ENCODE measurements at regions not wholly inside any gene's neighbourhood (a gene's known extent, or its start where the extent isn't known, plus 50 kb on each side); places are given as distances from the start of the nearest gene placed in this dataset.

DNA sequence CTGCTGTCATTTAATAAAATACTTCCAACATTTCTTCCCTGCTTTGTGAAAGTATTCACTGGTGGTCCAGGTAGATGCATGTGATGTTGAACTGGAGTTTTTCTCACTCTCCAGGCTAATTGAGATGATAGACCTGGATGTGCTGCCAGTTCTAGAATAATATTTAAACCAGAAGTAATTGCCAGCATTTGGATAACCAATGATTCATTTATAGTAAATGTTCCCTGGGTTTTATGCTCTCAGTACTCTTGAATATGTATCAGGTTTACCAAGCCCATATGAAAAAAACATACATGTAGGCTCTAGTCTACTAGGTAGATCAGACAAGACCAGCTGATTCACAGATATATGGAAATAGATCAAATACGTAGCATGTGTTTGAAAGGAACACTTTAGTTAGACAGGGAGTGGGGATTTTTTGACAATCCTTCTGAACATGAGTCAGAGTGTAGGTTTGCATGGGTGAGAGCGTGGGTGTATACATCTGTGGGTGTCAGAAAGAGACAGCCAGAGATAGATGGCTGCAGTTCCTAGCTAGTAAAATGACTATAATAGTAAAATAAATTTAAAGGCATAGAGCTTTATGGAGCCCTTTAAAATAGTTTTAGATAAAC, 115.1 kb downstream of the NAB1 start:
- Histone ChIP-seq H3K36me3 (replicated peaks in 1 of 2; ENCODE audit: control extremely low read depth in 1 of 2, control insufficient read depth in 1 of 2, extremely low read depth in 1 of 2, insufficient read depth in 2 of 2, low read length in 1 of 2) (no peaks in the 10 kb centered on the region), H3K4me2 (replicated peaks; ENCODE audit: low read depth, low read length, poor library complexity, severe bottlenecking) (no peak overlapping the region), H4K20me1 (ENCODE audit: control insufficient read depth, insufficient read depth, low read length, poor library complexity, severe bottlenecking) (no peaks in the 10 kb centered on the region), H2AFZ (ENCODE audit: insufficient read depth, low read depth, low read length, poor library complexity, severe bottlenecking) (no peak overlapping the region), H3K27me3 (replicated peaks in 1 of 4; ENCODE audit: control extremely low read depth in 1 of 4, control insufficient read depth in 3 of 4, insufficient read depth in 4 of 4, low read length in 3 of 4) (no peaks in the 10 kb centered on the region), H3K4me1 (ENCODE audit: control insufficient read depth in 2 of 2, insufficient read depth in 2 of 2, low read length in 2 of 2) (no peaks in the 10 kb centered on the region), H3K9ac (ENCODE audit: low read length) (no peak overlapping the region), H3K9me3 (ENCODE audit: control extremely low read depth in 1 of 3, control insufficient read depth in 2 of 3, insufficient read depth in 1 of 3, low read length in 2 of 3) (no peaks in the 10 kb centered on the region), H3K27ac (ENCODE audit: low read length in 2 of 2) (no peak overlapping the region), H3K79me2 (ENCODE audit: control insufficient read depth, insufficient read depth, low read length) (no peaks in the 10 kb centered on the region), H3K4me3 (ENCODE audit: control extremely low read depth in 1 of 5, extremely low read depth in 1 of 5, insufficient read depth in 1 of 5, low read depth in 2 of 5, low read length in 4 of 5) (no peak overlapping the region)
- H3K4me3 Mint-ChIP-seq, result no peak overlapping the region
- TF ChIP-seq EZH2 (IDR thresholded peaks at IDR 0.05; ENCODE audit: borderline replicate concordance, insufficient read depth, low read depth, low read length, poor library complexity, severe bottlenecking) (no peak), CTCF (IDR thresholded peaks at IDR 0.05) (no peak)
- ChIA-PET CTCF (no interaction called here), POLR2A (no interaction called here)
- no peak overlapping the region for H3K27ac Mint-ChIP-seq
- peaks cover 11% of the 10 kb centered on the region for H3K27me3 Mint-ChIP-seq
- no peaks in the 10 kb centered on the region for H3K9me3 Mint-ChIP-seq (ENCODE audit: insufficient read depth)
- 71% methylated on average over 1 of the region's 2 CpGs for whole genome bisulfite sequencing (ENCODE audit: insufficient coverage)
- DNase-seq (no peak), ATAC-seq (ENCODE audit: low read depth) (no peak)
- intact Hi-C loops (cut with micrococcal nuclease), result no loop called here
- H3K4me1 Mint-ChIP-seq, result no peaks in the 10 kb centered on the region

GRCh38 chr2:190765386-190766173, 115.0 kb upstream of the GLS start:
- ATAC-seq (ENCODE audit: low read depth) (no peak), DNase-seq (no peak)
- no peak overlapping the region for H3K9ac ChIP-seq (ENCODE audit: low read length)
- TF ChIP-seq CTCF (IDR thresholded peaks at IDR 0.05), result no peak
- TF ChIP-seq EZH2 (IDR thresholded peaks at IDR 0.05; ENCODE audit: borderline replicate concordance, insufficient read depth, low read depth, low read length, poor library complexity, severe bottlenecking), result no peak
- H3K4me3 ChIP-seq (ENCODE audit: control extremely low read depth in 1 of 5, extremely low read depth in 1 of 5, insufficient read depth in 1 of 5, low read depth in 2 of 5, low read length in 4 of 5), result no peak overlapping the region
- no peak overlapping the region for H3K27ac ChIP-seq (ENCODE audit: low read length in 2 of 2)
- Mint-ChIP-seq H3K27ac (no peak overlapping the region), H3K27me3 (no peaks in the 10 kb centered on the region), H3K9me3 (ENCODE audit: insufficient read depth) (no peaks in the 10 kb centered on the region), H3K4me1 (no peaks in the 10 kb centered on the region), H3K4me3 (no peak overlapping the region)
- no peak overlapping the region for H2AFZ ChIP-seq (ENCODE audit: insufficient read depth, low read depth, low read length, poor library complexity, severe bottlenecking)
- intact Hi-C loops (cut with micrococcal nuclease), result no loop called here
- no peak overlapping the region for H3K4me2 ChIP-seq (replicated peaks; ENCODE audit: low read depth, low read length, poor library complexity, severe bottlenecking)
- no peaks in the 10 kb centered on the region for H3K27me3 ChIP-seq (replicated peaks in 1 of 4; ENCODE audit: control extremely low read depth in 1 of 4, control insufficient read depth in 3 of 4, insufficient read depth in 4 of 4, low read length in 3 of 4)
- H3K36me3 ChIP-seq (replicated peaks in 1 of 2; ENCODE audit: control extremely low read depth in 1 of 2, control insufficient read depth in 1 of 2, extremely low read depth in 1 of 2, insufficient read depth in 2 of 2, low read length in 1 of 2), result no peaks in the 10 kb centered on the region
- ChIA-PET CTCF (no interaction called here), POLR2A (no interaction called here)
- WGBS (ENCODE audit: insufficient coverage), result 100% methylated on average over 2 of the region's 7 CpGs
- no peaks in the 10 kb centered on the region for H4K20me1 ChIP-seq (ENCODE audit: control insufficient read depth, insufficient read depth, low read length, poor library complexity, severe bottlenecking)
- H3K9me3 ChIP-seq (ENCODE audit: control extremely low read depth in 1 of 3, control insufficient read depth in 2 of 3, insufficient read depth in 1 of 3, low read length in 2 of 3), result no peaks in the 10 kb centered on the region
- H3K4me1 ChIP-seq (ENCODE audit: control insufficient read depth in 2 of 2, insufficient read depth in 2 of 2, low read length in 2 of 2), result no peaks in the 10 kb centered on the region
- H3K79me2 ChIP-seq (ENCODE audit: control insufficient read depth, insufficient read depth, low read length), result no peaks in the 10 kb centered on the region

Measured in B cell (primary cell).